ENCODE measurements at regions not wholly inside any gene's neighbourhood (a gene's known extent, or its start where the extent isn't known, plus 50 kb on each side); places are given as distances from the start of the nearest gene placed in this dataset.

GRCh38 chrX:84710611-84711010 is 208.4 kb upstream of the HDX start:
- H3K36me3 Mint-ChIP-seq (ENCODE audit: low read depth) = no peaks in the 10 kb centered on the region
- no peak overlapping the region for H3K27ac Mint-ChIP-seq (ENCODE audit: unreplicated experiment)
- no peak for DNase-seq (ENCODE audit: low spot score)
- H3K4me1 Mint-ChIP-seq (ENCODE audit: low read depth) = no peaks in the 10 kb centered on the region
- peaks cover 5% of the 10 kb centered on the region for H3K27me3 Mint-ChIP-seq (ENCODE audit: low read depth)
- H3K4me3 Mint-ChIP-seq (ENCODE audit: unreplicated experiment) = no peak overlapping the region
- H3K9me3 Mint-ChIP-seq (ENCODE audit: low read depth) = no peaks in the 10 kb centered on the region
- TF ChIP-seq CTCF (IDR thresholded peaks at IDR 0.05) = no peak

- Mint-ChIP-seq H3K4me1 (ENCODE audit: low read depth) (no peaks in the 10 kb centered on the region), H3K36me3 (ENCODE audit: low read depth) (no peaks in the 10 kb centered on the region), H3K27me3 (ENCODE audit: low read depth) (peaks cover 9% of the 10 kb centered on the region), H3K27ac (ENCODE audit: unreplicated experiment) (no peak overlapping the region), H3K4me3 (ENCODE audit: unreplicated experiment) (no peak overlapping the region), H3K9me3 (ENCODE audit: low read depth) (no peaks in the 10 kb centered on the region)
- no peak for TF ChIP-seq CTCF (IDR thresholded peaks at IDR 0.05)
- DNase-seq (ENCODE audit: low spot score) = no peak
These were observed 210.4 kb upstream of the HDX start for GRCh38 chrX:84712621-84713020.

- Mint-ChIP-seq H3K36me3 (ENCODE audit: low read depth) (no peaks in the 10 kb centered on the region), H3K9me3 (ENCODE audit: low read depth) (no peaks in the 10 kb centered on the region), H3K27ac (ENCODE audit: unreplicated experiment) (no peak overlapping the region), H3K4me3 (ENCODE audit: unreplicated experiment) (no peak overlapping the region), H3K27me3 (ENCODE audit: low read depth) (peaks cover 13% of the 10 kb centered on the region), H3K4me1 (ENCODE audit: low read depth) (no peaks in the 10 kb centered on the region)
- no peak for TF ChIP-seq CTCF (IDR thresholded peaks at IDR 0.05)
- no peak for DNase-seq (ENCODE audit: low spot score)
These were observed 213.1 kb upstream of the HDX start for GRCh38 chrX:84715315-84715714.

- Mint-ChIP-seq H3K4me1 (ENCODE audit: low read depth) (no peaks in the 10 kb centered on the region), H3K9me3 (ENCODE audit: low read depth) (no peaks in the 10 kb centered on the region), H3K4me3 (ENCODE audit: unreplicated experiment) (no peak overlapping the region), H3K27ac (ENCODE audit: unreplicated experiment) (no peak overlapping the region), H3K27me3 (ENCODE audit: low read depth) (peaks cover 9% of the 10 kb centered on the region), H3K36me3 (ENCODE audit: low read depth) (no peaks in the 10 kb centered on the region)
- TF ChIP-seq CTCF (IDR thresholded peaks at IDR 0.05) = no peak
- no peak for DNase-seq (ENCODE audit: low spot score)
These were observed 215.1 kb upstream of the HDX start for GRCh38 chrX:84717343-84717742.

- Mint-ChIP-seq H3K4me1 (ENCODE audit: low read depth) (no peaks in the 10 kb centered on the region), H3K4me3 (ENCODE audit: unreplicated experiment) (no peak overlapping the region), H3K27me3 (ENCODE audit: low read depth) (peaks cover 8% of the 10 kb centered on the region), H3K36me3 (ENCODE audit: low read depth) (no peaks in the 10 kb centered on the region), H3K27ac (ENCODE audit: unreplicated experiment) (no peak overlapping the region), H3K9me3 (ENCODE audit: low read depth) (no peaks in the 10 kb centered on the region)
- DNase-seq (ENCODE audit: low spot score) = no peak
- no peak for TF ChIP-seq CTCF (IDR thresholded peaks at IDR 0.05)
These were observed 219.2 kb upstream of the HDX start for GRCh38 chrX:84721416-84721815.
